ENCODE measurements at regions not wholly inside any gene's neighbourhood (a gene's known extent, or its start where the extent isn't known, plus 50 kb on each side); places are given as distances from the start of the nearest gene placed in this dataset.
A peak's percentile ranks its signal among the peaks of the same experiment; 100 is the strongest.
"Not testable (repeated sequence)": the region's sequence is repeated elsewhere in the genome, so short reads cannot be mapped to it uniquely, and the experiment has no call there.

DNA sequence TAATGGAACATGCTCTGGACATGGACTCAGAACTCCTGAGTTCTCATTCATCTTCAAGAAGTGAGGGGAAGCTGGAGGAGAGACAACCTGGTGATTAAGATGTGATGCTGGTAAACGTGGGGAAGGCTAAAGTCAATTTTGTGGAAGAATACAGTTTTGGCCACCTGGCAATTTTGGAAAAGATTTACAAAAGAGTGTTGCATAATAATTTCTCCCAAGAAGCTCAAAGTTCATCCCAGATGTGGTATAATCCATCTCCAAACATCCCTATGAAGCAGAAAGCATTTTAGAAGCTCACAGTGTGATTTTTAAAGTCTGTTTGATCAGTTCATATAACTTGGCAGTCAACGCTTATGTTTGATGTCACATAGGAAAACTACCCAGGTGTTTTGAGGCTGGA lies 208.7 kb downstream of the LMX1A start:
- DNase-seq (ENCODE audit: low read depth) = no peak
- H3K4me3 ChIP-seq (ENCODE audit: low read depth, low read length) = no peak overlapping the region

DNA sequence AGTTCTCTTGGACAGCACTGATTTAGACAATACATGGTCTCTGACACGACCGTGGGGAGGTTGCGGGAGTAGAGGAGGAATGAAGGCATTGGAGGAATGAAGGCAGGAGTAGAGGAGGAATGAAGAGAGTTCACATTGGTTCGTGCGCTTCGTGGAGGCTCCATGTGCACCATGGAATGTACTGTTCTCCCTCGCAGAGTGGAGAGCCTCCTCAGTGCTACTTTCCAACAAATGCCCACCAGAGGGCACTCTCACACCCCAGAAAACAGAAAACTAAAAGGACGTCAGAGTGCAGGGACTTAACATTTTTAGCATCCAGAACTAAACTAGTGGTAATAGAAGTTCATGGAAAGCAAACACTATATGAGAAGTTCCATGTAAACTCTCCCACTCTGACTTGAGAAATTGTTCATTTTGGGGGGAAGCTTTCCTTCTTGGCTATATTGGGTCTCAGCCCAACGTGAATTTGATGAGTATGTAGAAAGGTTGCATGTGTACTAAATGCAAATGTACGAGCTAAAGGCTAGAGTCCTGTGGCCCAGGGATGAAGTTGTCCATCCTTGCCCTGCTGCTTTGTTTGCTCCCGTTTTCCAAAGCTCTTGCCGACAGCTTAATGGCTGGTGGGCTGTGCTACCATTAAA lies 211.6 kb downstream of the LMX1A start:
- peak; percentile 1 for DNase-seq (ENCODE audit: low read depth)
- no peak overlapping the region for H3K4me3 ChIP-seq (ENCODE audit: low read depth, low read length)

DNA sequence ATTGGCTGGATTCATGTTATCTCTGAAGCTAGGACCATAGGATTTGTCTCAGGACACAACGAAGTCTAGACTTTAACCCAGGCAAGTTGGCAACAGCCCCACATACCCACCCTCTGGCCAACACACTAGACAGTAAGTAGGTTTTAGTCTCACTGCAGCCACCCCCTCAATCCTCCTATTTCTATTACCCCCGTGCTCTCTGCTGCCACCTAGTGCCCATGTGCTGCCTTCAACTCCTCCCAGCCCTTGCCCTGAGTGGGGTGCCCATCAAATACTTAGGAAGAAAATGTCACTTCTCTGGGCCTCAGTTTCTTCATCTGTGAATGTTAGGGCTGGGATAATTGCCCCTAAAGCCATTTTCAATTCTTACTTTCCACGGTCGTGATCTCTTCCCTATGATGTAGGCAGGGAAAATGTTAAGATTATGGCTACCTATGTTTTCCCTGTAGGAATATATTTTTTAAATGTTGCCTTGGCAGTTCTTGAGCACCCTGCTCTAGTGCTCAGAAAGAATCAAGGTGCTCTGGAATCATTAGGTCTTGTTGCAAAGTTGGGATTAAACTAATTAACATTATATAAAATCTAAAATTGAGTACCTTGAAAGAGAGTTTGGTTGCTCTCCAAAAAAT lies 213.0 kb downstream of the LMX1A start:
- DNase-seq (ENCODE audit: low read depth) = no peak

DNA sequence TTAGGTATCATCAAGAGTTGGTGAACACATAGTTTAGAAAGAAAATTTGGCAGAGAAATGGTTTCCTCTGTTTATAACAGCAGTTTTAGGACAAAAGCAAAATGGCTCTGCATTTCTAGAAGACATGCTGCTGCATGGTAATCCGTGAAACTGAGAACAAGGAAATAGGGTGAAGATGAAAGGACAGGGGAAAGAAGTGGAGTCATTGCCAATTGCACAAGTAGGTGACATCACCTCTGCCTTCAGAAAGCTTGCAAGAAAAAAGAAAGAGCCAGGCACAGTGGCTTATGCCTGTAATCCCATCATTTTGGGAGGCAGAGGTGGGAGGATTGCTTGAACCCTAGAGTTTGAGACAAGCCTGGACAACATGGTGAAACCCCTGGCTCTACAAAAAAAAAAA lies 217.6 kb downstream of the LMX1A start:
- no peak overlapping the region for H3K4me3 ChIP-seq (ENCODE audit: low read depth, low read length)
- DNase-seq (ENCODE audit: low read depth) = no peak

More for the DNA sequence above, 213.0 kb downstream of the LMX1A start:
- H3K4me3 ChIP-seq (ENCODE audit: low read depth, low read length) = no peak overlapping the region

DNA sequence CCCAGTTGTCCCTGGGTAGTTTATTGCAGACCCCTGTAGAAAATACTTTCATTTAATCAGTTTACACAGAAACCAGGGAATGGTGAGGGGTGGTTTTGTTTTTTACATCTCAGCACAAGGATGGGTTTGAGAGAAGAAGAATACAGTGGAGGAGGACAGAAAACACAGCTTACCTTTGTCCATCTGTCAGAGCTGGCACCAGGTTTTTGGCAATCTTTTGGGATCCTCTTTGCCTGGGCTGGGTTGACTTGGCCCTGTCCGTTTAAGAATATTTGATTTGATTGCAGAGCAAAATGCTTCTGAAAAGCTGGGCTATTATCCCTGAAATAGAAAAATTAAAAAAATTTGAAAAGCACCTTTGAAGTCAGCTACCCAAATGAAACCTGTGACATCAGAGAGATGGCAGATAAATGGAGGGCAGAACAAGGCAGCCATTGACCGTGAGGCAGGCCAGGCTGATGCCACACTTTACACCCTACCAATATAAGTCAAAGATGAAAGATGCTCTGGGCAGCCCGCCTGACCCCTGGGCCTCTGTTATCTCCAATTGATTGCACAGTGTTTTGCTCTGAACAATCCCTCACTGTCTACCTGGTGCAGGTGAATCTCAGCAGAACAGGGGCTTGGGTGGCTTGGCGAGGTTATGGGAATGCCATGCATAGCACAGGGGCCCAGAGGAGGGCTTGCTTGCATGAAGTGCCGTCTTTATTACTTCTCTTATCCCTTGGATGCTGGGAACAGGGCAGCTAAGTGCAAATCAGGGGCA lies 218.8 kb downstream of the LMX1A start:
- no peak for DNase-seq (ENCODE audit: low read depth)
- H3K4me3 ChIP-seq (ENCODE audit: low read depth, low read length) = no peak overlapping the region

DNA sequence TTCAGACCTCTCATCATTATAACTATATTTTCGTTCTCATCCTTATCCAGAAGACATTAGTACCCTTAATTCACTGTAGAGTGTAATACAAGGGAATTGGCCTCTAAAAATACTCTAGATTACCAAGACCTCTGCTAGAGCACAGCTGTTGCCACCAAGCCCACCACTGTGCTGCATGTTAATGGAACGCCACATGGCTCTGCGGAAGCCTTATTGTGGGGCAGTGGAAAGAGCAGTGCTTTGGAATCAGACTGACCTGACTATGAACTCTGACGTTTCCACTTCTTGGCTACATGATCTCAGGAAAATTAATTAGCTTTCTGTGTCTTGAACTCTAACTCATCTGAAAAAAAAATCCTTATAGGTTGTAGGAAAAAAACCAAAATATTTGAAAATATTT lies 222.1 kb downstream of the LMX1A start:
- no peak overlapping the region for H3K4me3 ChIP-seq (ENCODE audit: low read depth, low read length)
- DNase-seq (ENCODE audit: low read depth) = no peak

DNA sequence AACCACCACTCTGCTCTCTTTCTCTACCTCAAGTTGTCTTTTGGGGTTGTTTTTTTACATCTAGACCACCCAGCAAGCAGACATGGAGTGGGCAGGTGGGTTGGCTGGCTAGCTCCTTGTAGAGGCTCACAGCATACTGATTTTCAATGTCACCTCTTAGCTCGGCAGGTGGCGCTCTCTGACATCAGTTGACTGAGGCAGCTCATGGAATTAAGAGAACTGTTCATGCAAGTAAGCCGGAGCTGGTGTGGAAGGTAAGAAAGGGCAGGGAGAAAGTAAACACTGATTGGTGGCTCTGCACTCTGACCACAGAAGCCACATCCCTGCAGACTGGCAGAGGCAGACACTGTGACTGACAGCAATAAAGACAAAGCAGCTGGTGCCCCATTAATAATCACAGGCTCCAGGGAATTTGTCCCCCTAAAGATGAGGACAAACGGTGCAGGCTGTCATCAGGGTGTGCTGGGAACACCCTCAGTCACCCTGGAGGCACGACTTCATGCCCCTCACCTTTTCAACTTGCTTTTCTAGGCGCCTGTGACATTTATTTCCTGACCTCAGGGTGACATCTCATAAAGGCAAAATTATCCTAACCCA lies 226.8 kb downstream of the LMX1A start:
- DNase-seq (ENCODE audit: low read depth) = peak; percentile 1
- no peak overlapping the region for H3K4me3 ChIP-seq (ENCODE audit: low read depth, low read length)

DNA sequence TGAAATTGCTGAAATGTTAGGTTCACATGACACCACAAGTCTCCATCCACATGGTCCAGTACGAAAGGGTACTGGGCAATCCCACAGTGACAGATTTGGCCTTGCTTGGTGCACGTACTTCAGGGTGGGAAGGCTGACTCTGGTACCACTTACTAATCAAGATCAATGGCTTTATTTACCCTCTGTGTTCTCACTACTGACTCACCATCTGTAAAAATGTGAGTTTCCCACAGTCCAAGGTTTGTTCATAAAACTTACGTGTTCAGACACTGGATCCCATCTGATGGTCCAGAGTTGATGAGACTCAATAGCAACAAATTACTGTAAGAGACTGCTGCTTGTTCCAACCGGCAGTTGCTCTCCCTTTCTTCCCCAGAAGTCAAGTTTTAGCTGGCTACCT lies 231.7 kb downstream of the LMX1A start:
- no peak overlapping the region for H3K4me3 ChIP-seq (ENCODE audit: low read depth, low read length)
- no peak for DNase-seq (ENCODE audit: low read depth)

DNA sequence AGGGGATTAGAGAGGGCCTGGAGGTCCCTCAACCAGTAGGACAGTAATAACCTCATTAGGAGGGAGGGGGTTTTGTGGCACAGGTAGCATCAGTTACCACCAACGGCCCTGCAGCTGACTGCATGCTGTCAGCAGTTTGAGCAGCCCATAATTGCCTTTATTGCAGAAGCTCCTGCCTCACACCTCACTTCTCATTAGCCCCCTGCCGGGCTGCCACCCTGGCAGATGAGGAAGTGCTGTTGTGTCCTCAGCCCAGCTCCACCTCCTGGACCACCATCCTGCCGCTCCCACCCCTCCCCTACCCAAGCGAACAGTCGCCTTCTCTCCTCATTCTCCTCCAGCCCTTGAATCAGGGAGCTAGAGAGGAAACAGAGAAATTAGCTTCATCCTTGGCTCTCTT lies 237.4 kb downstream of the LMX1A start:
- no peak for DNase-seq (ENCODE audit: low read depth)
- H3K4me3 ChIP-seq (ENCODE audit: low read depth, low read length) = no peak overlapping the region

DNA sequence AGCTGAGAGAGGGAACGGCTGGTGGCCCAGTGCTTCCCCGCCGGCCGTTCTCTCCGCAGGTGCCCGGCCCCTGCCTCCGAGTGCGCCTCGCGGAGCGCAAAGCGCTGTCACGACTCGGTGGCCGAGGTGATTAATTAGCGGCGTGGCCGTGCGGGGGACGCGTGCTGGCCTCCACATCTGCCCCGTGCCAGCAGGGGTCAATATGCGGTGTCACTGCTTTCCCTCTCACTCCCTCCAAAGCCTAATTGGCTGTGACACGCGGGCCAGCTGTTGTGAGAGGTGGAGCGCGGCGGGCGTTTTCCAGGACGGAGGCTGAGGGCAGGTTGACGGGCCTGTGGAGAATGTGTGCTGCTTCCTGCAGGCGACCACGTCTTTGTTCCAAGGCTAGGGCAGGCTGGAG lies 239.0 kb downstream of the LMX1A start:
- DNase-seq (ENCODE audit: low read depth) = no peak
- no peak overlapping the region for H3K4me3 ChIP-seq (ENCODE audit: low read depth, low read length)

DNA sequence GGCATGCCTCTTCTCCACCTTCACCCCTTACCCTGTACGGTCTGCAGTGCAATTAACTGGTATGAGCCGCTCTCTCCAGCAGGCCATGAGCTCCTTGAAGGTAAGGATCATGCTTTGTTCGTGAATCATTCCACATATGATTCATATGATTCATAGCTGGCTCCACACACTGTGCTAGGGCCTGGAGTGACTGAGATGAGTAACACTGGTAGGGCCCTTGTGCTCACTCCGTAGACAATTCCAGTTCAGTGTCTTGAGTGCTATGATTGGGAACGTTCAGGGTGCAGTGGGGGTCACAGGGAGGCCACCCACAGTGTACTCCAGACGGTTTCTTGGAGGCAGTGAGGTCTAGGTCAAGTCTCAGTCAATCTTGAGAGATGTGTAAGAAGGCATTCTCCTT lies 239.8 kb downstream of the LMX1A start:
- no peak overlapping the region for H3K4me3 ChIP-seq (ENCODE audit: low read depth, low read length)
- peak; percentile 25 for DNase-seq (ENCODE audit: low read depth)

DNA sequence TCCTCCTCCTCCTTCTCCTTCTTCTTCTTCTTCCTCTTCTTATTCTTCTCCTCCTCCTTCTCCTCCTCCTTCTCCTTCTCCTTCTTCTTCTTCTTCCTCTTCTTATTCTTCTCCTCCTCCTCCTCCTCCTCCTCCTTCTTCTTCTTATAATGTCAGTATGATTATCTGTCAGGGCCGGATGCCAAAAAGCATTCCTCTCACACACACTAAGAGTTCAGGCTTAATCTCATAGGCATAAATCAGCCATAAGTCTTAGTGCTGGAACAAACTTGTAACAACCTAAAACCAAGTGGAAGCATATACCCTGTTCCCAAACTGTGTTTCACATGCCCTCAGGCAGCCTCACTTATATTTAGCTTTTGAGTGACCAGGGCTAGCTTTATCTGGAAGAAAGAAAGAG lies 240.3 kb downstream of the LMX1A start:
- DNase-seq (ENCODE audit: low read depth) = no peak
- H3K4me3 ChIP-seq (ENCODE audit: low read depth, low read length) = no peak overlapping the region

DNA sequence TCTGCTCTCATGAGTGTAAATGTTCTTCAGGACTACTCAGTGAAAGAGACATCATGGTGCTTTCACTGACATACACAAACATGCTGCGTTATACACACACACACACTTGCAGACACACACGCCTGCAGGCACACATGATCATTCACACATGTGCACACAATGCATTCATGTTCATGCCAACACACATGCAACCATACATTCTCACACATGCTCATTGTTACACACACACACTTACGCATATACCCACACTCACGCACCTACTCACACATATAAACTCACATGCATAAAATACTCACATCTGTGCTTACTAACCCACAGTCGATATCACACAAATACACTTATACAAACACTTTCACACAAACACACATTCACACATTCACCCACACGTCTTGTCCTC lies 241.6 kb downstream of the LMX1A start:
- DNase-seq (ENCODE audit: low read depth) = no peak
- H3K4me3 ChIP-seq (ENCODE audit: low read depth, low read length) = no peak overlapping the region

DNA sequence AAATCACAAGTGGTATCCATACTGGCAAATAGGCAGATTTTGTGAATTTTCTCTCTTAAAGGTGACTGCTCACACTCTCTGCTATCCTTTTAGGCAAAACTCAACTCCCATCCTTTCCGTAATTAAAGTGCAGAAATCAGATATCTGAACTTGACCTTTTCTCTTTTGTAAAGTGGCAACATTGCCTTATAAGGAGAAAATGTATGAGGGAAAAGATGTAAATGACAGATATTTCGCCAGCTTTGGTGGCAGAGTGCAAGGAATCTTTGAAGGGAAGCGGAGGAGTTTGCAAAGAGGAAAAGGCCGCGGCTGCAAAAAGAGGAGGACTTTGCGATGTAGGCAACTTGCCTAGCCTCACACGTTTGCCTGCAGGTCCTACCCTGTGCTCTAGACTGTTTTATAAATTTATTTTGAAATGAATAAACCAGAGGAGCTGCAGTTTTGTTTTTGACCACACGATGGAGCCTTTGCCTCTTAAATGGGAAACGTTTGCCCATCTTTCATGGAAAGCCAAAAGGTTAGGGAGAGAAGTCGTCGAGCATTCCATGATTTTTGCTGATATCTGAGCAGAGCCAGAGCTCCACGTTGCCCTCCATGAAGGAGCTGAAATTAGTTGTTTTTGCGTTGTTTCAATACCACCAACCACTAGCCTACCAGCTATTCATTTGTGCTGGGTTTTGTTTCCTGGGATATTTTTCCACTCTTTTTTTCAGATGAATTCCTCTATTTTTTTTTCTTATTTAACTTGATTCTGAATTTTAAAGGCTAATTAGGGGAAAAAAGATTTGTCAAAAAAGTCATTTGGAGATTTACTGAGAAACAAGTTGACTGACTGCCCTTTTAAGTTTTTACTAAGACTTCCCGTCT lies 242.3 kb downstream of the LMX1A start:
- H3K4me3 ChIP-seq (ENCODE audit: low read depth, low read length) = no peak overlapping the region
- DNase-seq (ENCODE audit: low read depth) = no peak

DNA sequence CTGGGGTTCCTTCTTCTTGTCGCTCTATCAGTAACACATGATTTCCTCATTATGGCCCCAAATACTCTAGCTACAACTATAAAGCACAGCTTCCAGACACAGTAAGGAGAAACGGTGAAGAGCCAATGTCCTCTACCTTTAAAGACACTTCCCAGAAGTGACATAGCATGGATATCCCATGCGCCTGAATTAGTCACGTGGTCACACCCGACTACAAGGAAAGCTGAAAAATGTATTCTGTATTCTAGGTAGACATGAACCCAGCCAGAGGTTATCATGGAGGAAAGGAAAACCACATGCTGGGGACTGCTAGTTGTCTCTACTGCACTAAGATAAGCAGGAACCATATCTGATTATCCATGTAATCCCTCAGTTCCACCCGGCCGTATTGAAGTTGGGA lies 244.3 kb downstream of the LMX1A start:
- H3K4me3 ChIP-seq (ENCODE audit: low read depth, low read length) = no peak overlapping the region
- no peak for DNase-seq (ENCODE audit: low read depth)

DNA sequence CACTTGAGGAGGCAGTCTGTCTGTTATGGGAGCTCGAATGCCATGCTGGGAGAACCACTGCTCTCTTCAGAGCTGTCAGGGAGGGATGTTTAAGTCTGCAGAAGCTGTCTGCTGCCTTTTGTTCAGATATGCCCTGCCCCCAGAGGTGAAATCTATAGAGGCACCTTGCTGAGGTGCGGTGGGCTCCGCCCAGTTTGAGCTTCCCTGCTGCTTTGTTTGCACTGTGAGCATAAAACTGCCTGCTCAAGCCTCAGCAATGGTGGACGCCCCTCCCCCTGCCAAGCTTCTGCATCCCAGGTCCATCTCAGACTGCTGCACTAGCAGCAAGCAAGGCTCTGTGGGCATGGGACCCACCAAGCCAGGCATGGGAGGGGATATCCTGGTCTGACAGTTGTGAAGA lies 247.5 kb downstream of the LMX1A start:
- H3K4me3 ChIP-seq (ENCODE audit: low read depth, low read length) = no peak overlapping the region
- DNase-seq (ENCODE audit: low read depth) = no peak

DNA sequence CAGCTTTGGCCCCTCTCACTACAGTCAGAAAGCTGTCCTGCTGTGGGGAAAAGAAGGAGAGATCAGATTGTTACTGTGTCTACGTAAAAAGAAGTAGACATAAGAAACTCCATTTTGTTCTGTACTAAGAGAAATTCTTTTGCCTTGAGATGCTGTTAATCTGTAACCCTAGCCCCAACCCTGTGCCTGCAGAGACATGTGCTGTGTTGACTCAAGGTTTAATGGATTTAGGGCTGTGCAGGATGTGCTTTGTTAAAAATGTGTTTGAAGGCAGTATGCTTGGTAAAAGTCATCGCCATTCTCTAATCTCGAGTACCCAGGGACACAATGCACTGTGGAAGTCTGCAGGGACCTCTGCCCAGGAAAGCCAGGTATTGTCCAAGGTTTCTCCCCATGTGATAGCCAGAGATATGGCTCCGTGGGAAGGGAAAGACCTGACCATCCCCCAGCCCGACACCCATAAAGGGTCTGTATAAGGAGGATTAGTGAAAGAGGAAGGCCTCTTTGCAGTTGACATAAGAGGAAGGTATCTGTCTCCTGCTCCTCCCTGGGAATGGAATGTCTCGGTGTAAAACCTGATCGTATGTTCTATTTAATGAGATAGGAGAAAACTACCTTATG lies 263.9 kb downstream of the LMX1A start:
- H3K4me3 ChIP-seq (ENCODE audit: low read depth, low read length); DNase-seq (ENCODE audit: low read depth): not testable (repeated sequence)

DNA sequence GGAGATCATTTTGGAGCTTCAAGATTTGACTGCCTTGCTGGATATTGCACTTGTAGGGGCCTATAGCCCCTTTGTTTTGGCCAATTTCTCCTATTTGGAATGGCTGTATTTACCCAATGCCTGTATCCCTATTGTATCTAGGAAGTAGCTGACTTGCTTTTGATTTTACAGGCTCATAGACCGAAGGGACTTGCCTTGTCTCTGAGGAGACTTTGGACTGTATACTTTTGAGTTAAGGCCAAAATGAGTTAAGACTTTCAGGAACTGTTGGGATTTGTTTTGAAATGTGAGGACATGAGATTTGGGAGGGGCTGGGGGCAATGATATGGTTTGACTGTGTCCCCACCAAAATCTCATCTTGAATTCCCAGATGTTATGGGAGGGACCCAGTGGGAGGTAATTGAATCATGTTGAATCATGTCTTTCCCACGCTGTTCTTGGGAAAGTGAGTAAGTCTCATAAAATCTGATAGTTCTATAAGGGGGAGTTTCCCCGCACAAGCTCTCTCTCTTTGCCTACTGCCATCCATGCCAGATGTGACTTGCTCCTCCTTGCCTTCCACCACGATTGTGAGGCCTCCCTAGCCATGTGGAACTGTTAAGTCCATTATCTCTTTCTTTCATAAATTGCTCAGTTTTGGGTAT lies 276.1 kb downstream of the LMX1A start:
- no peak overlapping the region for H3K4me3 ChIP-seq (ENCODE audit: low read depth, low read length)
- DNase-seq (ENCODE audit: low read depth) = no peak

DNA sequence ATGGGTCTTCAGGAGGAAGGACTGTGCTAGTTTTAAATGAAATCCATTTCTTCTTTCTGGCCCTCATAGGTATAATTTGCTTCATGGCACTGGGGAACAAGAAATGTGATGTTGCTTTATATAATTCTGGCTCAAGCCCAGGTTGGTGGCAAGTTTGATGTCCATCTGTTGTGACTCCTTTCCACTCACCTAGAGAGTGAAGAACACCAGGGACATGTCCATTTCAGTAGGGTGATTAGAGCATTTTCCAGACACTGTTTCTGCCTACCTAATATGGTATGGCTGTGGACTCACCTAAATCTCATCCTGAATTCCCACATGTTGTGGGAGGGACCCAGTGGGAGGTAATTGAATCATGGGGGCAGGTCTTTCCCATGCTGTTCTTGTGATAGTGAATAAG lies 278.1 kb downstream of the LMX1A start:
- DNase-seq (ENCODE audit: low read depth) = no peak
- H3K4me3 ChIP-seq (ENCODE audit: low read depth, low read length) = no peak overlapping the region

Measured in skeletal muscle cell (primary cell).